Esophagus squamous epithelium (tissue), 4 donors: ENCODE measurements at regions not wholly inside any gene's neighbourhood (a gene's known extent, or its start where the extent isn't known, plus 50 kb on each side); places are given as distances from the start of the nearest gene placed in this dataset.

Experiments
- POLR2A ChIP-seq, 4 donors: fragments of 450-650 bp; IDR thresholded peaks; one replicate each; pipeline ENCODE4 v1.6.1; 2017; ENCODE audit warnings: antibody characterized with exemption in 4 of 4, mild to moderate bottlenecking in 4 of 4, moderate library complexity in 3 of 4
- TF ChIP-seq, protein P1 (sequence below), 6 experiments: fragments of 450-650 bp in 4 of 6; fragments of 200-600 bp in 2 of 6; sonication (generic) in 2 of 6; IDR thresholded peaks; one replicate each; pipeline ENCODE4 v1.5.1; 2016 to 2019; ENCODE audit warnings: antibody characterized with exemption in 6 of 6, mild to moderate bottlenecking in 4 of 6, moderate library complexity in 4 of 6

DNA sequence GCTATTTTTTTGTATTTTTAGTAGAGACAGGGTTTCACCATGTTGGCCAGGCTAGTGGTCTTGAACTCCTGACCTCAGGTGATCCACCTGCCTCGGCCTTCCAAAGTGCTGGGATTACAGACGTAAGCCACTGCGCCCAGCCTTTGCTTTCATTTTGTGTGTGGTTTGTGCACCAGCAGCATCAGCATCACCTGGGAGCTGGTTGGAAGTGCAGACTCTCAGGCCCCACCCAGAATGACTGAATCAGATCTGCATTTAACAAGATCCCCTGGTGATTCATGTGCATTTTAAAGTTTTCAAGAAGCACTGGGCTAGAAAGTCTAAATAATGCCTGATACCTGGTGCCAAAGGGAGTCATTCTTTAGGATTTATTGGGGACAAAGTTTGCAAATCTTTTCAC lies 73.4 kb upstream of the BNIP2 start:
- TF ChIP-seq, protein P1, sequence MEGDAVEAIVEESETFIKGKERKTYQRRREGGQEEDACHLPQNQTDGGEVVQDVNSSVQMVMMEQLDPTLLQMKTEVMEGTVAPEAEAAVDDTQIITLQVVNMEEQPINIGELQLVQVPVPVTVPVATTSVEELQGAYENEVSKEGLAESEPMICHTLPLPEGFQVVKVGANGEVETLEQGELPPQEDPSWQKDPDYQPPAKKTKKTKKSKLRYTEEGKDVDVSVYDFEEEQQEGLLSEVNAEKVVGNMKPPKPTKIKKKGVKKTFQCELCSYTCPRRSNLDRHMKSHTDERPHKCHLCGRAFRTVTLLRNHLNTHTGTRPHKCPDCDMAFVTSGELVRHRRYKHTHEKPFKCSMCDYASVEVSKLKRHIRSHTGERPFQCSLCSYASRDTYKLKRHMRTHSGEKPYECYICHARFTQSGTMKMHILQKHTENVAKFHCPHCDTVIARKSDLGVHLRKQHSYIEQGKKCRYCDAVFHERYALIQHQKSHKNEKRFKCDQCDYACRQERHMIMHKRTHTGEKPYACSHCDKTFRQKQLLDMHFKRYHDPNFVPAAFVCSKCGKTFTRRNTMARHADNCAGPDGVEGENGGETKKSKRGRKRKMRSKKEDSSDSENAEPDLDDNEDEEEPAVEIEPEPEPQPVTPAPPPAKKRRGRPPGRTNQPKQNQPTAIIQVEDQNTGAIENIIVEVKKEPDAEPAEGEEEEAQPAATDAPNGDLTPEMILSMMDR (IDR thresholded peaks at IDR 0.05): no peak
- TF ChIP-seq POLR2A (IDR thresholded peaks at IDR 0.05): no peak
